GM12891 (cell line): ENCODE measurements at regions not wholly inside any gene's neighbourhood (a gene's known extent, or its start where the extent isn't known, plus 50 kb on each side); places are given as distances from the start of the nearest gene placed in this dataset.

Experiments
- PAX5 ChIP-seq: IDR thresholded peaks from 2 replicates; pipeline ENCODE4 v1.6.1; 2011; ENCODE audit warnings: low read length, moderate library complexity, mild to moderate bottlenecking; ENCODE audit not compliant: insufficient read depth, severe bottlenecking
- POLR2A ChIP-seq: IDR thresholded peaks from 2 replicates; pipeline ENCODE4 v1.6.1; 2011; ENCODE audit warnings: low read depth, low read length, control low read depth
- POLR2AphosphoS5 ChIP-seq: IDR thresholded peaks from 2 replicates; pipeline ENCODE4 v1.6.1; 2011; ENCODE audit warnings: low read depth, low read length, control low read depth
- POU2F2 ChIP-seq: IDR thresholded peaks from 2 replicates; pipeline ENCODE4 v1.6.1; 2011; ENCODE audit warnings: low read depth, mild to moderate bottlenecking, control low read depth, low read length, moderate library complexity
- SPI1 ChIP-seq: IDR thresholded peaks from 2 replicates; pipeline ENCODE4 v1.6.1; 2011; ENCODE audit warnings: low read depth, low read length, control low read depth
- TAF1 ChIP-seq: IDR thresholded peaks from 2 replicates; pipeline ENCODE4 v1.6.1; 2011; ENCODE audit warnings: low read depth, low read length, control low read depth

DNA sequence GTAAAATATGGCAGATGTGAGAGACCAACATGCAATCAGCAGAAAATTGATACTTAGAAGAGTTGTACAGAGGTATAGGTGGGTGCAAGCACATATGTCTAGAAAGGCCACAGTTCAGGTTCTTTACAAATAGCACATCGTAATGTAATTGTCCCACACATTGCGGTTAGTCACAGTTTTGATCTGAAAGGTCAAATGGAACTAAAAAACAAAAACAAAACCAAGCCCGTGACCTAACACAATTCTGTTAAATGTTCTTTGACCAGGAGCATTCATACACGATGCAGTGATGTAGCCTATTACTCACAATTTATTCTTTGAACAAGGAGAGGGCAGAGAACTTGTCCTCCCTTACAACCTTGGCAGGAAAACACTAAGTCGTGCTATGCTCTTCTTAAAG lies 108.9 kb upstream of the MAP4K3 start:
- TF ChIP-seq SPI1, result no peak
- TF ChIP-seq POLR2A, result no peak
- no peak for TF ChIP-seq TAF1
- no peak for TF ChIP-seq POLR2AphosphoS5
- no peak for TF ChIP-seq POU2F2
- no peak for TF ChIP-seq PAX5
